GM18909 (cell line): ENCODE measurements at regions not wholly inside any gene's neighbourhood (a gene's known extent, or its start where the extent isn't known, plus 50 kb on each side); places are given as distances from the start of the nearest gene placed in this dataset.
"Not testable (repeated sequence)": the region's sequence is repeated elsewhere in the genome, so short reads cannot be mapped to it uniquely, and the experiment has no call there.

Source experiments
- ATAC-seq: cut with Tn5 transposase; IDR thresholded peaks from one replicate; pipeline ENCODE4 v1.9.1; 2021; ENCODE audit warnings: mild to moderate bottlenecking; ENCODE audit not compliant: unreplicated experiment, poor library complexity

GRCh38 chr6:69494595-69494994, 302.2 kb downstream of the LMBRD1 start:
- no peak for ATAC-seq

DNA sequence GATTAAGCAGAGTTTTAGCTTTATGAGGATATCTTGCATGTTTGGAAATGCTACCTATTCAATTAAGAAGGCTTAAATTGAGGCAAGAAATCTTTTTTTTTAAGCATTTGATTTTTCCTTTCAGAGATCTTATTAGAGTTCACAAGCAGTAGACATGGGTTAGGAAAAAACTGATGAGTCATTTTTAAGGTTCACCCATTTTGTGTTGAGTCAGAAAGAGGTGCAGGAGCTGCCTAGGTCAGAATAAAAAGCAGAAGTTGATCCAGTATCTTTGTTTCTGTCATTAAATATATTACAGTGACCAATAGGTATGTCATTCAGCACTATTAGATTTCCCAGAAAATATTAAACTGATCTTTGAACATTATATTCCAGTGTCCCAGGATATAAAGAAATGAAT, 306.8 kb downstream of the LMBRD1 start:
- ATAC-seq: no peak

DNA sequence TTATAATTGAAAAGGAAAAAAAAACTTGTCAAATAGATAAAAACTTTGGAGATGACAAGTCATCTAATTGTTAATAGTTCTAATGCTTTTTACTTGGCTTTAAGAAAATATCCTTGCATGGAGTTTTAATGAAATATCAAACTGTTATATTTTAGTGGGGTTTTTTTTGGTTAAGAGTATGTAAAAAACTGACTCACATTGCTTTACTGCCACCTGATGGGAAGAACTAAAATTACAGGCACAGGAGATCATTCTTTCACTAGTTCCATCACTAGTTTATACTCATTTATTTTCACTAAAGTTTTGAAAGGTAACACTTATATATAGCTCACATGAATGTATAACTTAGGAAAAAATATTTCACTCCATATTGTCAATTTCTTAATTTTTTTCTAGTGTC, 309.1 kb downstream of the LMBRD1 start:
- no peak for ATAC-seq

DNA sequence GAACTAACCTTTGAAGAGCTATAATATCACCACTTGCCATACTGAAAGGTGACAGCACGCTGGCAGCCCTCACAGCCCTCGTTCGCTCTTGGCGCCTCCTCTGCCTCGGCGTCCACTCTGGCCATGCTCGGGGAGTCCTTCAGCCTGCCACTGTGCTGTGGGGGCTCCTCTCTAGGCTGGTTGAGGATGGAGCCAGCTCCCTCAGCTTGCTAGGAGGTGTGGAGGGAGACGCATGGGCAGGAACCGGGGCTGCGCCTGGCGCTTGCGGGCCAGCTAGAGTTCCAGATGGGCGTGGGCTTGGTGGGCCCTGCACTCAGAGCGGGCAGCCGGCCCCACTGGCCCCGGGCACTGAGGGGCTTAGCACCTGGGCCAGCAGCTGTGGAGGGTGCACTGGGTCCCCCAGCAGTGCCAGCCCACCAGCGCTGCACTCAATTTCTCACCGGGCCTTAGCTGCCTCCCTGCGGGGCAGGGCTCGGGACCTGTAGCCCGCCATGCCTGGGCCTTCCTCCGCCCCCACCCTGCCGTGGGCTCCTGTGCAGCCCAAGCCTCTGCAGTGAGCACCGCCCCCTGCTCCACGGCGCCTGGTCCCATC, 329.7 kb downstream of the LMBRD1 start:
- ATAC-seq: no peak

DNA sequence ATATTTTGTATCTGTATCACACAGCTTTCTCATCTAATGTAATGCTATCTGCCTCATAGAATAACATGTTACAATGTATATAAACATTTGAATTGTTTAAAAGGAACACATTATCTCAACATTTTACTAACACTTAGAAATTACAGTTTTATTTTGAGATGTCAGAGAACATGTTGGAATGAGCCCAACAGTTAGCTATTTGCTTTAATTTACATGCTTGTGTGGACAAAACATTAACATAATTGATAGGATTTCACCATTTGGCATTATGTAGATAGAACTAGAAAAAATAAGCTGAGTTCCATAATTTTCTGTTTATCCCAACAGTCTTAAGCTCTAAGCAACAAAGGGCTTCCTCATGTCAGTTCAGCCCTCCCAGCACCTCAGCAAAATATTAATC, 330.9 kb downstream of the LMBRD1 start:
- no peak for ATAC-seq

DNA sequence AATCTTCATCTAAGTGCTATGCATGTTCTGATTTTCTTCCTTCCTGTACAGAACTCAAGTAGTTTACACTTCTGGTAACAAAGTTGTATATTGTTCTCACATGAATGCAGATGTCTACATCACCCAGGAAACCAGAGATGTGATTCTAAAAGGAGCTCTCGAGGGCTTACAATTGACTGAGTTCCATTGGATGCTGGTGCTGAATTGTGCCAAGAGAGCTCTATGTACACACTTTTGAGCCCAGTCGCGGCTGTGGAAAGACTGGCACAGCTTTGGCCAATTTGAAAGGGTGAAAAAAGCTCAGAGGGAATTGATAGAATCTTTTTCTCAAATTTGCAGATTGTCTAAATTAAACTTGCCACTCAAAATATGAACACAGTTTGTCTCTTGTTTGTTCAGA, 340.7 kb downstream of the LMBRD1 start:
- no peak for ATAC-seq

DNA sequence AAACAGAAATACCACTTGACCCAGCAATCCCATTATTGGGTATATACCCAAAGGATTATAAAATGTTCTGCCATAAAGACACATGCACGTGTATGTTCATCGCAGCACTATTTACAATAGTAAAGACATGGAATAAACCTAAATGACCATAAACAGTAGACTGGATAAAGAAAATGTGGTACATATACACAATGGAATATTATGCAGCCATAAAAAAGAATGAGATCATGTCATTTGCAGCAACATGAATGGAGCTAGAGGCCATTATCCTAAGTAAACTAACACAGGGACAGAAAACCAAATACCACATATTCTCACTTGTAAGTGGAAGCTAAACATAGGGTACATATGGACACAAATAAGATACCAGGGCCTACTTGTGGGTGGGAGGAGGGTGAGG, 342.2 kb downstream of the LMBRD1 start:
- ATAC-seq: not testable (repeated sequence)

- not testable (repeated sequence) for ATAC-seq
These were observed 346.3 kb downstream of the LMBRD1 start for GRCh38 chr6:69450493-69450892.

DNA sequence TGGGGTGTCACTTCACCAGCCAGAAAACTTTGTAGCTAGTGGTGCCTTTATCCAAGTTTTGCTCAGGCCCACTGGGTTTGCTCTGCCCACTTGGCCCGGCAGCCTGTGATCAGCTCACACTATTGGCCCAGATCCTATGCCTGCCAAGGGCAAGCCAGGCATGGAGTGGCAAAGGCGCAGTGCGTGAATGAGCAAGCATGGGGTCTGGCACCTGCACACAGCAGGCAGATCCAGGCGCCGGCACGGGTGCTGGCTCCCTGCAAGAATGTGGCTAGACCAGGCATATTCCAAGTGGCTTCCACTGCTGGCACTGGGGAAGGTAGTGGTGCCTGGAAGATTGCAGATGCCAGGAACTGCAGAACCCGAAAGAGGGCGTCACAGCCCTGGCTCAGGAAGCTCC, 346.9 kb downstream of the LMBRD1 start:
- ATAC-seq: no peak
